Stimulated activated CD4-positive, alpha-beta T cell treated with anti-CD3 and anti-CD28 coated beads, TNF-alpha, amount 100 ng/mL, for 1 hour (primary cell): ENCODE measurements at regions not wholly inside any gene's neighbourhood (a gene's known extent, or its start where the extent isn't known, plus 50 kb on each side); places are given as distances from the start of the nearest gene placed in this dataset.
"Not testable (repeated sequence)": the region's sequence is repeated elsewhere in the genome, so short reads cannot be mapped to it uniquely, and the experiment has no call there.

Source experiments
- DNase-seq, 3 donors: peaks; one replicate each; pipeline ENCODE4 v3.0.0-alpha.2; 2020; ENCODE audit warnings: low read depth in 3 of 3, low spot score in 1 of 3

DNA sequence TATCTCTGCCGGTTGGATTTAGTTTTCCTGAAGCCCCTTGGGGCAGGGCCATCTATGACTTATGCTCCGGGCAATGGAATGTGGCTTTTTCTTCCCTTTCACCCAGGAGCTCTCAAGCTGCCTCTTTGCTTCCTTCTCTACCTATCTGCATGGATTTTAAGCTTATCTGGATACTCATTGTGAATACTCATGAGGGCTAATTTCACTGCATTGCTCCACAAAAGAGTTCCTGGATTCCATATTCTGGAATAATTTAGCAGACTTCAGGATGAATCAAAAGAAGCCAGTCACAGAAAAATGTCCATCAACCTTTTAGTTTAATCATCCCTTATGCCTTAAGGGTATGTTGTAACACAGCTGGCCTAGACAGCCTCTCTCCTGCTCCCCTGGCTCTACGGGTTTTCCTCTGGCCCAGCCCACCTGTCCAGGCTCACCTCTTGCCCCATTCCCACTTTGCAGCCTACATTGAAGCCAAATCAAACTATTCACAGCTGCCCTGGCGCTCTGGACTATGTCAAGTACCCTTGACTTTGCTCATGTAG is 122.8 kb upstream of the RMDN2 start:
- no peak for DNase-seq

DNA sequence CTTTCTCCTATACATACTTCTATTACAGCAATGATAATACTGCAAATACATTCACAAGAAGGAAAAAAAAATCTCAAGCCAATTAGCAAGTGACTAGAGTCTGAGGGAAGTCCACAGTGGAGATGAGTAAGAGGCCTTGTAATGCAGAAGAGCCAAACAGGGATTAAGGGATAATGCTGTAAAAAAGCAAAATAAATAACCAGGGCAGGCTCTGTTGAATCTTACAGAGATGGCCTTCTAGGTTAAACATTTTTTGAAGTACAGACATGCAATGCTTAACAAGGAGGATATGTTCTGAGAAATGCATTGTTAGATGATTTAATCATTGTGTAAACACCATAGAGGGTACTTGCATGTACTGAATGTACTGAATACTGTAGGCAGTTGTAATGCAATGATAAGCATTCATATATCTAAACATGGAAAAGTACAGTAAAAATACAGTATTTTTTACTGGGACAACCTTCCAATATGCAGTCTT is 122.1 kb upstream of the RMDN2 start:
- DNase-seq, result no peak

DNA sequence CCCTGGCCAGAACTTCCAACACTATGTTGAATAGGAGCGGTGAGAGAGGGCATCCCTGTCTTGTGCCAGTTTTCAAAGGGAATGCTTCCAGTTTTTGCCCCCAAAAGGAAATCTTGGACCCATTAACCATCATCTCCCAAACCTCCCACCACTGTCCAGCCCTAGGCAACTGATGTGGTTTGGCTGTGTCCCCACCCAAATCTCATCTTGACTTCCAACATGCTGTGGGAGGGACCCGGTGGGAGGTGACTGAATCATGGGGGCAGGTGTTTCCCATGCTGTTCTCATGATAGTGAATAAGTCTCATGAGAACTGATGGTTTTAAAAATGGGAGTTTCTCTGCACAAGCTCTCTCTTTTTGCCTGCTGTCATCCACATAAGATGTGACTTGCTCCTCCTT is 119.1 kb upstream of the RMDN2 start:
- not testable (repeated sequence) for DNase-seq

DNA sequence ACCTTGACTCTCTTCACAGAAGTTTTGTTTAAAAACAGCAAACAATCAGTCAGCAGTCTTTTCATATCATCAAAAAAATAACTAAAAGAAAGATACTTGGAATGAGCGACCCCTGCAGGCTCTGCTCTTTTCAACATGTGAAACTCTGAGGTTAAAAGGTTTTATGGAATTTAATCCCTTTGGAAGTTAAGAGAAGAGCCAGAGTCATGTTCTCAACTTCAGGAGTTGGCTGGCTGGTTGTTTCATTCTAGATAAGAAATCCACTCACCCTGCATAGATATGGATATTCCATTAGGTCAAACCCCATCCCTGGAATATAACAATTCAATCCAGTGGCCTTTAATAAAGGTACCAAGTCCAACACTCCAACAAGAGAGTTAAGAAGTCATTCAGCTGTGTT is 115.6 kb upstream of the RMDN2 start:
- DNase-seq, result no peak

DNA sequence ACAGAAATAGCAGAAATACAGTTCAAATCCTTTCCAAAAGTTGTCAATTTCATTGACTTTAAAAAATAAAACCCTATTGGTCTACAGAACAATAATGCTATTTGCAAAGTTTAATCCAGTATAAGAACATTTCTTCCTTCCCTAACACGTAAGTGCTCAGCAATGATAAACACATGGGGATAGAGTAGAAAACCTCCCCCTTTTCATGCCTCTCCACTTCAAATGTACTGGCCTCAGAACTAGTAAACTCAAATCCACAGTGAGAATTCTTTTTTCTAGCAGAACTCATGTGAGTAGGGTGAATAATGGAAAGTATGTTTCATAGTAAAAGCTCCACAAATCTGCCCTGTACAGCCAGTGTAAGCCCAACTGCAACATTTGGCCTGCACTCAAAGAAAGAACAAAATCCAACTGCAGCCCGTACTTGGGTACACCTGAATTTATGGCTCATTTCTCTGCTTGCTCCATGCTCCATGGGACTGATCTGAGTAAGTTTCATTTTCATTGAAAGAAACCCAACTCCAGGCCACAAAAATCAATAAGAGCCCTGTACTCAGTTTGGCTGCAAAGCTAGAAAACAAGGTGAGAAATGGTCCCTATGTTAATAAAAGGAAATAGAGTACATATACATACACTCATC is 115.0 kb upstream of the RMDN2 start:
- DNase-seq, result no peak

DNA sequence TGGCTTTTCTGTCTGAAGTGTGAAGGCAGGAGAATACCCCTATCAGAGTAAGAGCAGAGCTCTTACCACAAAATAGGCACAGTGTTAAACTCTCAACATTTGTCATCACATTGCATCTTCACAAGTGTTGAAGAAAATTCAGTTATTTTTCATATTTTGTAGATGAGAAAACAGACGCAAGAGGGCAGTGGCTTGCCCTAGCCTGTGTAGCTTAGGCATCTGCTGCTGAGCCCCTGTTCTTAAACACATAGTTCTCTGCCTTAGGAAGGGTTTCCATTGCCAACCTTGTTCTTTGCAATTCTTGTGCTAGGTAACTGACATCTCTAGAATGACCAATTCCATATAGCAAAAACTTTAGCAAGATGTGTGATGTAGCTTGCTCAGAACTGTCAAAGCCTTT is 112.7 kb upstream of the RMDN2 start:
- DNase-seq, result no peak

DNA sequence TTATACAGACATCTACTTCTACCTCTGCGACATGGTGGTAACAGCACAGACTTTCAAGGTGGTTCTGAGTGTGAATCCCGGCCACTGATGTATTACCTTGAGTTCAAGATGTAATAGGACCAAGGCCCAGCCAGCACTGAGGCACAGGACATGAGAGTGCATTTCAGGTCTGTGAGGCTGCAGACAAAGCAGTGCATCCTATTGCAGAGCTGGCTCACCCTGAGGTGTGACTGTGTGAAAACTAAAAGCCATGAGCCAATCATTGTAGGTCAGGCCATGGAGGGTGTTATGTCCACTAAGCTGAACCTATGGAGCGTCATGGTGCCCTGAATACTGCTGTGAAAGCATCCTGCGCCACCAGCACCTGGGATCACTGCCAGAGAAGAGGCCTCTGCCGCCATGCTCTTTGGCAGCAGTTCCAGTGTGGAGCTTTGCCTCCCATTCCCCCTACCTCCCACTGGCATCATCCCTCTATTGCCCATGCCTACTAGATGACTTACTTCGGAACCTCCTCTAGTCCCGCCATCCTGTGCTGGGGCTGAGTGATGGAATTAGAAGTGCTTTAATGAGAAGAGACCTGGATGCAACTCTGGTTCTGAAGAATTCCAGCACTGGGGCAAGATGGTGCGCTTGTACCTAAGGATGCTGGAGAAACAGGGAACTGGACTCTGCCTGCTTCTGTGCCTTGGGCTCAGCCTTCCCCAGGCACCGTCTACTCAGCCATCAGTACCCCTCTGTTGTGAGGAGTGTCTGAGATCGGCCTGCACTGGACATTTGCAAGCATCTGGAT is 112.0 kb upstream of the RMDN2 start:
- DNase-seq, result no peak

DNA sequence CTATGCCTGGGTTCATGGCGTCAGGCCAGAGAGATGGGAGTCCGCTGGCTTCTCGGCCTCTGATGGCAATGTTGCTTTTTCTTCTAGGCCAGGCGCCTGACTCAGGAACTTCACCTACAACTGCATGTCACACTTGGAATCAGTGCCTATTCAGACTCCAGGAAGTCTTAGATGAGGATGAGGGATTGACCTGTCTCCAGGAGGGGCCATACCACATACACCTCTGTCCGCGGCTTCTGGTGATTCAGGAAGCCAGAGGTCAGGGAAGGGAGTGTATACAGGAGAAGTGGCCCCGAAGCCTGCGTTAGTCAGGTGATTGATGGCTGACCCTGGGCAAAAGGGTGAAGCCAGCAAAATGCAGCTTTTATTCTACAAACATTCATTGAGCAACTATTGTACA is 109.1 kb upstream of the RMDN2 start:
- DNase-seq, result no peak

DNA sequence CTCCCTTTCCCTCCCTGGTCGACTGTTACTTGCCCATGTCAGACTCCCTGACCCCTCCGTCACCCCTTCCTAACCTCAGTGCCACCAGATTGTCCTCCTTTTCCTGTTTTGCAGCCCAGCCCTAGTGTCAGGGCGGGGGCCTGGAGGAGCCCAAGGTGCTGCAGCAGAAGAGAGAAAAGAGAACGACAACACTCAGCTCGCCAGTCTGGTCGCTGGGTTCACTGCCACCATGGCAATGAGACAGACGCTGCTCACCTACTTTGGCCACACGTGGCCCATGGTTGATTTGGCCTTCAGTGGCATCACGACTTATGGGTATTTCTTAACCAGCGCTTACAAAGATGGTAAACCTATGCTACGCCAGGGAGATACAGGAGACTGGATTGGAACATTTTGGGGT is 108.4 kb upstream of the RMDN2 start:
- DNase-seq, result no peak

DNA sequence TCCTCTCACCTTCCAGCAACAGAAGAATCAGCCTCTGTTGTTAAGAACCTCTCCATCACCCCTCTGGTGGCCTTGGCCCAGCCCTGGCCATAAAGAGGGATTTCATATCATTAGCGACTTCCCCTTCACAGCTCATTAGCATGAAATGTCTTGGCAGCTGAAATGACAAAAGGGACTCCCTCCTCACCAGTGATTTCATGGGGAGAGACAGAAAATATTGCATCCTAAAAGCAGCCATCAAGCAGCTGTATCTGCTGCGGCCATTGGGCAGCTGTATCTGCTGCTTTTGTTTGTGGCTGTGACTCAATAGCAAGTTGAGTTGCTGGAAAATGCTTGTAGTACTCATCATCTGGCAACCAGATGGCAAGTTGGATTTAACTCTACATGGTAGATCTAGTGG is 105.9 kb upstream of the RMDN2 start:
- no peak for DNase-seq

DNA sequence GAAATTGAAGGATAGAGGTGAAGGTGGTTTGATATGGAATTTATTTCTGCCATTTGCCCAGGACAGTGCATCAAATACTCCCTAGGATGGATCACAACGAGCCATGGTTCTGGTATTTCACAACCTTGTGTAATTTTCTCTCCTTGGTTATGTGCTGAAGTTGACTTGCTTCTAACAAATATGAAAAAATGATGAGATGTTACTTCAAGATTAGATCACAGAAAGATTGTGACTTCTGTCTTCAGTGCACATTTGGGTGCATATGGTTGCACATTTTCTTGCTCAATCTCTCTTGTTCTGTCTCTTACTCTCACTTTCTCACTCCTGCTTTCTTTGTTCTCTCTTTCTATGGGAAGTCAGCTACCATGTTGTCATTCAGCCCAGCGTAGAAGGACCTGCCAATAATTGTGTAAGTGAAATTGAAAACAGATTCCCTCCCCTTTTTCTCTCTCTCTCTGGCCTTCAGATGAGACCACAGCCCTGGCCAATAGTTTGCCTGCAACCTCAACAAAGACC is 104.6 kb upstream of the RMDN2 start:
- DNase-seq, result no peak

DNA sequence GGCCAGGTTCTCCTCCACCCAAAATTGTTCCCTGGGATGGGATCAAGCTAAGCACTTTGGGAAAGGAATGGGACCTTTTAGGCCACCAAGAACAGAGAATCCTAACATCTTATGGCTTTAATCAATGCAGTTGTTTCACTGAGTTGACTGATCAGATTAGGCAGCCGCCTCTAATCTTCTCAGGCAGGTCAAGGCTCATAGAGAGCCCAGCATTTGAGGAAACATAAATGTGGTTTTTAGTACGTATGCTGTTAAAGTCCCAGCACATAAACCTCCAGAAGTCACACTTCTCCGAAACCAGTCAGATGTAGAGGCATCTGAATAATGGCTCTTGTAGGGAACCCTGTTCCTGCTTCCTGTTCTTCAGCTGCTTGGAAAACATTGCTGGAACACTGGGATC is 99.5 kb upstream of the RMDN2 start:
- DNase-seq, result no peak

DNA sequence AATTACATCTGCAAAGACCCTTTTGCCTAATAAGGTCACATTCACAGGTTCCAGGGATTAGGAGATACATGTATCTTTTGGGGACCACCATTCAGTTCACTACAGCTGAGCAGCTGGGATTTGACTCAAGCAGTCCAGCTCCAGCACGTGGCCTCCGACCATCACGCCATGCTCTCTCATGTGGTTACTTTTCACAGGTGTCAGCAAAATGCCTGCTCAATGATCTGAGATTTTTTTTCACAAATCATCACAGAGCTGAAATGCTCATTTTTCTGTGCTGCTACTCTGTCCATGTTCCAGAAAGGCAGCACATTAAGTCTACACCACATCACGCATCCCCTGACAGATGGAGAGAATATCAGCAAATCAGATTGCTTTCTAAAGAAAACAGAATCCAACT is 98.5 kb upstream of the RMDN2 start:
- DNase-seq, result no peak

DNA sequence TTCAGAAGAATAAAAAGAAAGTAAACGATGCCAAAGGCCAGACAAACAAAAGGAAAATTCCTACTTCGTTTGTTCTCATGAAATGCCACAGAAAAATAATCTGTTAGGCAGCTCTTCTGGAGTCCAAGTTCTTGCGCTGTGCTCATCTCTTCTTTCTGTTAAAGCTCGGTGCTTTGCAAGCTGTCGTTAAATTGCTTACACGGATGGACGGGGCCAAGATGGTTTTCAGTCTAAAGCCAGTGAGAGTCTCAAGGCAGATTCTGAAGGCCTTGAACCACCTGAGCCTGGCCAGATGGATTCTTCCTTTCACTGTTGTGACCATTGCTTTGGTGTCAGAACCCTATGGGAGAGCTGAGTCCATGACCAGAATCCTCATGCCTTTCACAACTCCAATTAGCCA is 97.6 kb upstream of the RMDN2 start:
- DNase-seq, result no peak

DNA sequence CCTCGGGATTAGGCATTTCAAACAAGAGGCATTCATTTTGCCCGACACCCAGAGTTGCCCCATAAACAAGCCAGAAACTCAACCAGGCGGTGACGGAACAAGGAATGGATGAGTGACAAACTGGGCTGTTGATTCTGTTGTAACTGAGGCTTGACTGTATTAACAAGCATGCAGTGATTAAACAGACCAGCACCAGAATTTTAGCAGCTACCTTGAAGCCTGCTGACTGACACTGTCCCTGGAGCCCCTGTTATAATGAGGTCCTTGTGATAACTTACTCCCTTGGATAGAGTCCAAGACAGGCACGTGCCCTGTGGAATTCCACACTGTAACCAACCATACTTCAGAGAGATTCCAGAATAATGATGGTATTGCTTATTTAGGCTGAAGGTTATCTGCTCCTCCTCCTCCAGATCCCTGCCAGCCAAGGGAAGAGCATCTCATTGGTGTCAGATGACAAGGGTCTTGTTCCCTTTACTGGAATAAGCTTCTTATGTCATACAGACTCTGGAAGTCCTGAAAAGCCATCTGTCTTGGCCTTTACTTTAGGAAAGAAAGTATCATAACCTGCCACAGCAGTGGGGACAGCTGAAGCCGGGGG is 97.1 kb upstream of the RMDN2 start:
- no peak for DNase-seq

DNA sequence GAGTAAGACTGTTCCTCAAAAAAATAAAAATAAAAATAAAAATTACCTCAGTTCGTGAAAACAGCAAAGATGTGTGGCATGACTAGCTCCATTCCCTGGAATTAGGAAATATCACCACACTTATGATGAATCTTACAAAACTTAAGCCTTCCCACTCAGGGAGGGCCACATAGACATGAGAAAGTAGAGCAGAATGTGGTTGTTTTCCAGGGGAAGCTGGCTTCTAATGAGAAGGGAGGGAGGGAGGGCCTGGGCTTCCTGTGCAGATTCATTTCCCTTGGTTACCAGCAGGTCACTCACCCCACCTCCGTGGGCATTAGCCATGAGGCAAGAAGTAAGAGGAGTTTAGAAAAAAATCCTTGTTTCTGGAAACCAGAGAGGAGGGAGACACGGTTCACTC is 95.9 kb upstream of the RMDN2 start:
- DNase-seq, result no peak

DNA sequence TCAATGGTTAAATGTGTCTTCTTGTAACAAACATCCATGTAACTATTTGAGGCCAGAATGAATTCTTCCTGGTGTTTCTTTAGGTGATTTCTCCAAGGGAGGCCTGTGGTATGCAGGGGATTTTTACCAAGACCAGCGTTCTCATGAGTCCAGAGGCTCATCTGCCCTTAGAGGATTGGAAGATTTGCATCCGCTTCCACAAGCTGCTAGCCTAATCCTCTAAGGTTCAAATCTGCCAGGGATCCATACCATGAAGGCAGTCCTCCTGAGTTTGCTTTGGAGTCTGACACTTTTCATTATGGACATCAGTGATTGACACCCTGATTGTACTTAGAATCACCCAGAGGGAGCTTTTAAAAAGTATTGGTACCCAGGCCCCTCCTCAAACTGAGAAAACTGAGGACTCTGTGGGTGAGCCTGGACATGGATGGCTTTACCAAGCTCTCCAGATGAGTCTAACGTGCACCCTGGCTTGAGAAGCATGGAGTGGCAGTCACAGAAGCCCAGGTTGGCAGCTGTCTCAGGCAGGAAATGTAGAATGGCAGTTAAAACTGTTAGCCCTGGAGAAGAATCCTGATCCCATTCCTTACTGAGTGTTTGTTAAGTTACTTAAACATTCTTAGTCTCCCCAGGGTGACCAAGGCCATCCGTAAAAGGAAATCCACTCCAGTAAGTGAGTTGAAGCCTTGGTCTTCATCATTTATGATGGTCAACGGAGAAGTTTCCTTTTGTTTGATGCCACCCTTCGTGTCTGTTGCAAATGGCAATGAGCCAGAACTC is 95.3 kb upstream of the RMDN2 start:
- DNase-seq, result no peak

DNA sequence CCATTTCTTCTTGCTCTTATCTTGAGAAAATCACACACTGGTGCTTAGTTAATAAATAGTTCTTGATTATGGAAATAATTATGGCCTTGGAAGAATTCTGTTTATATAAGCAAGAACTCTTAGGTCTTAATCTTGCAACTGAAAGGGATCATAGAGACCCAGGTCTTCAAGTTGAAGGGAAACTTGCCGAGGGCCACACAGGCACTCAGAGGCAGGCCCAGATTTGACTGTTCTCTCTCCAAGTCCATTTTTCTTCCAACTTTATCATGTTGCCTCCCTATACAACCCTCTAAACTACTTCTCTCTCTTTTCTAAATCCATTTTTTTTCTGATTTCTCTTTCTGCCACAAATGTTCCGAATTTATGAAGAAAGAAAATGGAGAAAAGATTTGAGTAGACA is 94.5 kb upstream of the RMDN2 start:
- DNase-seq, result no peak

DNA sequence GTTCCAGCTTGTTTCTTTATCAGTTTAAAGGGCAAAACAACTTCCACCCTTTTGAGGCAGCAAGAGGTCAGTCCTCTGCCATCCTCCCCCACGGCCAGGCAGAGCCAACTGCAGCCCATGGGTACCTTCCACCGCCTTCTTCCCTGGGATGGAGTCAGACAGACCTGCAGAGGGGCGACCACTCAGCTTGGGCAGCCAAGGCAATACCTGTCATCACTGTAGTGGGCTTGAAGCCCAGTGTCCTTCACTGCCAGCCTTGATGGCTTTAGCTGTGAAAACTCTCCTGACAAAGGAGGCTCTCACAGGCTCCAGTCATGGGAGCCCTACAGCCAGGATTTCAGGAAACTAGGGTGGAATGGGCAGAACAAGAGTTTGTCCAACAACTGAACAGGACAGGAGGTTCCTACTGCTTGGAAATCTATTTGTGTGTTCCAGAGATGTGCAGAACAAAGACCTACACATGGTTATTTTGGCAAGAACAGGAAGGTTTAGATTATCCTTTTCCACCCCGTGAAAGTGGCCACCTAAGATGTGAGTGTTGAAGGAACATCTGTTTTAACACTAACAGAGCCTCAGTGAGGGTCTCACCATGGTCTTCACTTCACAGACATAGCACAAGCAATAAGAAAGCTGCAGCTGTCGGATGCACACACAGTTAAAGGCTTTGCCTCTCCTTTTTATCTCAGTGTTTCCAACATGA is 93.9 kb upstream of the RMDN2 start:
- no peak for DNase-seq

DNA sequence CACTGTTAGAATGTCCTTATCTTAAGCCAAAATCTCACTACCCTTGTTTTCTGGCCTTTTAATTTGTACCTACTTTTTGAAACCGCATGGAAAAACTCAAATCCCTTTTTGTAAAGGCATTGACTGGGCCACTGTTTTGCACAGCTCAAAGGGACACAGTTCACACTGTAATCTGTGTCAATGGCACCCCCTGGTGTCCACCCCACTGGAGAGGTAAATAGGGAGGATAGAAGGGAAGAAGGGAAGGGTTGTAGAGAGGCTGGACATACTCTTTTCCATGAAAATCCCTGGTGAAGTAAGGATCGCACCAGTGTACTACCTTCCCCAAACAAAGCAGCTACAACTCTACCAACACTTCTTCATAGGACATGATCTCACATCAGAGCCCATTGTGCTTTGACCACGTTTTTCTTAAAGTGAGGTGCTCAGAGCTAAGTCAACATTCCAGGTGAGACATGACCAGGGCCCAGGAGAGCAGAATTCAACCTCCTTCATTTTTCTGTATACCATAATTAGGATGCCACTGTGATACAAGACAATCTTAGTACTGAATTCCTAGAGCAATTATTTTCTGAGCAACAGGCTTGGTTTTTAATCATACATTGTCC is 92.4 kb upstream of the RMDN2 start:
- DNase-seq, result peak; percentile 55 to 78 (median 72)
